ENCODE measurements at regions not wholly inside any gene's neighbourhood (a gene's known extent, or its start where the extent isn't known, plus 50 kb on each side); places are given as distances from the start of the nearest gene placed in this dataset.

- no peak for DNase-seq
Measured at GRCh38 chrX:121102101-121102500, 54.7 kb downstream of the GLUD2 start.

GRCh38 chrX:121103381-121103780, 56.0 kb downstream of the GLUD2 start:
- no peak for DNase-seq

GRCh38 chrX:121106484-121107235, 59.2 kb downstream of the GLUD2 start:
- DNase-seq = no peak

- no peak for DNase-seq
Measured at GRCh38 chrX:121109986-121110385, 62.6 kb downstream of the GLUD2 start.

- no peak for DNase-seq
Measured at GRCh38 chrX:121110536-121110935, 63.1 kb downstream of the GLUD2 start.

- no peak for DNase-seq
Measured at GRCh38 chrX:121114691-121115090, 67.3 kb downstream of the GLUD2 start.

- DNase-seq = no peak
Measured at GRCh38 chrX:121120690-121121605, 73.5 kb downstream of the GLUD2 start.

- no peak for DNase-seq
Measured at GRCh38 chrX:121122332-121122731, 74.9 kb downstream of the GLUD2 start.

- DNase-seq = no peak
Measured at GRCh38 chrX:121128925-121129877, 81.8 kb downstream of the GLUD2 start.

GRCh38 chrX:121132675-121133074, 85.3 kb downstream of the GLUD2 start:
- DNase-seq = no peak

GRCh38 chrX:121135488-121136207, 88.2 kb downstream of the GLUD2 start:
- DNase-seq = no peak

GRCh38 chrX:121146059-121146628, 98.7 kb downstream of the GLUD2 start:
- no peak for DNase-seq

- no peak for DNase-seq
Measured at GRCh38 chrX:121150217-121150616, 102.8 kb downstream of the GLUD2 start.

- no peak for DNase-seq
Measured at GRCh38 chrX:121151293-121151692, 103.9 kb downstream of the GLUD2 start.

- DNase-seq = no peak
Measured at GRCh38 chrX:121154858-121155404, 107.5 kb downstream of the GLUD2 start.

GRCh38 chrX:121160987-121161386, 113.6 kb downstream of the GLUD2 start:
- no peak for DNase-seq

GRCh38 chrX:121161501-121161933, 114.1 kb downstream of the GLUD2 start:
- no peak for DNase-seq

- no peak for DNase-seq
Measured at GRCh38 chrX:121163443-121163842, 116.0 kb downstream of the GLUD2 start.

GRCh38 chrX:121165930-121166359, 118.5 kb downstream of the GLUD2 start:
- no peak for DNase-seq

- DNase-seq = no peak
Measured at GRCh38 chrX:121169099-121170035, 122.0 kb downstream of the GLUD2 start.
